Lung (tissue), 11 donors: ENCODE measurements at regions not wholly inside any gene's neighbourhood (a gene's known extent, or its start where the extent isn't known, plus 50 kb on each side); places are given as distances from the start of the nearest gene placed in this dataset.

Source experiments
- ATAC-seq: fragments of 200-7000 bp; cut with Tn5 transposase; one replicate; pipeline ENCODE4 v1.9.1; 2020; ENCODE audit warnings: moderate number of reproducible peaks; ENCODE audit not compliant: insufficient read depth, low FRiP score
- DNase-seq, 3 donors: peaks; one replicate each; pipeline ENCODE4 v3.0.0-alpha.2; 2013 to 2017
- H3K27ac ChIP-seq, 2 donors: one replicate each; pipeline ENCODE4 v1.5.1; 2013; ENCODE audit warnings: mild to moderate bottlenecking in 2 of 2, moderate library complexity in 2 of 2, control low read depth in 1 of 2, inconsistent platforms in 1 of 2, low read depth in 1 of 2, low read length in 1 of 2
- H3K27me3 ChIP-seq, 3 donors: one replicate each; pipeline ENCODE4 v1.5.1; 2013; ENCODE audit warnings: low read length in 2 of 3; ENCODE audit not compliant: control insufficient read depth in 3 of 3, insufficient read depth in 3 of 3
- H3K36me3 ChIP-seq, 4 donors: one replicate each; pipeline ENCODE4 v1.5.1; 2013; ENCODE audit warnings: low read length in 4 of 4, mild to moderate bottlenecking in 1 of 4, moderate library complexity in 1 of 4; ENCODE audit not compliant: control insufficient read depth in 4 of 4, insufficient read depth in 4 of 4
- H3K4me1 ChIP-seq, 5 donors: one replicate each; pipeline ENCODE4 v1.5.1; 2013; ENCODE audit warnings: low read length in 5 of 5, mild to moderate bottlenecking in 2 of 5, moderate library complexity in 1 of 5; ENCODE audit not compliant: control insufficient read depth in 5 of 5, insufficient read depth in 5 of 5
- H3K4me3 ChIP-seq: one replicate; pipeline ENCODE4 v1.5.1; 2013; ENCODE audit warnings: mild to moderate bottlenecking, control low read depth, moderate library complexity
- H3K9ac ChIP-seq, 2 donors: one replicate each; pipeline ENCODE4 v1.5.1; 2013; ENCODE audit warnings: low read length in 2 of 2, control low read depth in 1 of 2; ENCODE audit not compliant: insufficient read depth in 1 of 2
- H3K9me3 ChIP-seq, 4 donors: one replicate each; pipeline ENCODE4 v1.5.1; 2013; ENCODE audit warnings: low read length in 3 of 4, mild to moderate bottlenecking in 1 of 4, moderate library complexity in 1 of 4; ENCODE audit not compliant: control insufficient read depth in 4 of 4, insufficient read depth in 3 of 4
- CTCF ChIP-seq: IDR thresholded peaks from 2 replicates; pipeline ENCODE4 v1.5.1; 2012; ENCODE audit warnings: mild to moderate bottlenecking; ENCODE audit errors: control extremely low read depth, extremely low read depth
- WGBS, 2 donors: extraction: QIAGEN DNeasy Blood & Tissue Kit; methylation state at CpG; one replicate each; pipeline ENCODE4 v1.1.7; 2013; 5-methylcytosine and 5-hydroxymethylcytosine counted together
- donor health status: control.
- donor health status: control.
- donor health status: Bipolar disorder and iron deficiency.
- donor health status: healthy.
- donor health status: DM: yes; HTN: yes; CAD: no.

GRCh38 chr13:34640993-34641330, 301.1 kb upstream of the NBEA start:
- Histone ChIP-seq H3K36me3 (no peaks in the 10 kb centered on the region), H3K4me1 (peaks cover 0 to 3% (median 0%) of the 10 kb centered on the region in 5 donors), H3K4me3 (no peak overlapping the region), H3K27ac (peak overlapping the region in 1 of 2 donors; percentile 39), H3K27me3 (no peaks in the 10 kb centered on the region), H3K9ac (no peak overlapping the region), H3K9me3 (peaks cover 0 to 2% (median 0%) of the 10 kb centered on the region in 4 donors)
- no peak for DNase-seq
- TF ChIP-seq CTCF: no peak
- no peak for ATAC-seq
- 72 to 78% methylated on average over 4 of the region's 4 CpGs for WGBS, 2 donors

GRCh38 chr13:34647379-34648150, 294.5 kb upstream of the NBEA start:
- no peaks in the 10 kb centered on the region for H3K4me1 ChIP-seq
- no peak for TF ChIP-seq CTCF
- no peaks in the 10 kb centered on the region for H3K27me3 ChIP-seq
- no peak overlapping the region for H3K27ac ChIP-seq
- no peak overlapping the region for H3K4me3 ChIP-seq
- DNase-seq (no peak), ATAC-seq (no peak)
- no peaks in the 10 kb centered on the region for H3K36me3 ChIP-seq
- WGBS, 2 donors: 88 to 91% methylated on average over 1 of the region's 1 CpG
- peaks cover 0 to 5% (median 0%) of the 10 kb centered on the region in 4 donors for H3K9me3 ChIP-seq
- H3K9ac ChIP-seq: no peak overlapping the region

- DNase-seq: no peak
- TF ChIP-seq CTCF: no peak
- Histone ChIP-seq H3K9ac (no peak overlapping the region), H3K36me3 (no peaks in the 10 kb centered on the region), H3K4me3 (no peak overlapping the region), H3K4me1 (peaks cover 0 to 11% (median 3%) of the 10 kb centered on the region in 5 donors), H3K9me3 (peaks cover 0 to 5% (median 0%) of the 10 kb centered on the region in 4 donors), H3K27ac (no peak overlapping the region), H3K27me3 (no peaks in the 10 kb centered on the region)
- WGBS, 2 donors: 49 to 50% methylated on average over 1 of the region's 1 CpG
- no peak for ATAC-seq
Observed at GRCh38 chr13:34654203-34654602, 287.9 kb upstream of the NBEA start.

- WGBS, 2 donors: 51 to 69% methylated on average over 6 of the region's 6 CpGs
- ATAC-seq: no peak
- no peak for TF ChIP-seq CTCF
Observed at GRCh38 chr13:34654647-34655046, 287.4 kb upstream of the NBEA start.

More at GRCh38 chr13:34654647-34655046, 287.4 kb upstream of the NBEA start:
- H3K4me1 ChIP-seq: peaks cover 0 to 11% (median 3%) of the 10 kb centered on the region in 5 donors
- no peak overlapping the region for H3K4me3 ChIP-seq
- no peaks in the 10 kb centered on the region for H3K36me3 ChIP-seq
- peaks cover 0 to 6% (median 0%) of the 10 kb centered on the region in 4 donors for H3K9me3 ChIP-seq
- no peaks in the 10 kb centered on the region for H3K27me3 ChIP-seq
- no peak overlapping the region for H3K9ac ChIP-seq
- no peak overlapping the region for H3K27ac ChIP-seq
- no peak for DNase-seq
